ENCODE measurements at regions not wholly inside any gene's neighbourhood (a gene's known extent, or its start where the extent isn't known, plus 50 kb on each side); places are given as distances from the start of the nearest gene placed in this dataset.
A peak's percentile ranks its signal among the peaks of the same experiment; 100 is the strongest.

DNA sequence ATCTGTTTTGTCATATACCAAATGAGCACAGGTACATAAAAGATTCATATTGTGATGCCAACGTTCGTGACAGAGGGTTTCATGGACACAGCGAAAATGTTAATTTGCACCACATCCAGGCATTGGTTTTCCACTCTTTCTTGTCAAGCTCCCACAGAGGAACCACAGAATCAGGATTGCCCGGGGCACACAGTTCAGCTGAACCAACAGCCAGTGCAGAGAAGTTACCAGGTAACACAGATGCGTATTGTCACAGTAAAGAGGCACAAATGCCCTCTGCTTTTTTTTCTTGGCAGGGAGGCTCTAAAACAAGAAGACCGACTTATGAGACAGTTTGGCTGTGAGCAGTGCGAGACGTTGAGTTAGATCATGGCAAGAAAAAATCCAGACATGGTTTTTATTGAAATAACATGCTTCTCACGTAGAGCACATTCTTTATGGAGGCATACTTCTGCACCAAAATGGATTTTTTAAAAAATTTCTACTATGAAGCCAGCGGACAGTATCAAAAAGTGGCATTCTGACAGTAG, 331.1 kb upstream of the KIAA1217 start:
- no peak overlapping the region for H3K4me3 Mint-ChIP-seq
- ATAC-seq (replicated peaks; ENCODE audit: extremely low read depth, poor library complexity, severe bottlenecking) (no peak), DNase-seq (ENCODE audit: low spot score in 2 of 2) (no peak)
- no peaks in the 10 kb centered on the region for H3K9me3 Mint-ChIP-seq
- H3K36me3 Mint-ChIP-seq (ENCODE audit: insufficient read depth), result no peaks in the 10 kb centered on the region
- H3K4me1 Mint-ChIP-seq, result no peaks in the 10 kb centered on the region
- H3K27ac Mint-ChIP-seq (ENCODE audit: low read depth), result no peak overlapping the region
- H3K27me3 Mint-ChIP-seq, result no peaks in the 10 kb centered on the region

DNA sequence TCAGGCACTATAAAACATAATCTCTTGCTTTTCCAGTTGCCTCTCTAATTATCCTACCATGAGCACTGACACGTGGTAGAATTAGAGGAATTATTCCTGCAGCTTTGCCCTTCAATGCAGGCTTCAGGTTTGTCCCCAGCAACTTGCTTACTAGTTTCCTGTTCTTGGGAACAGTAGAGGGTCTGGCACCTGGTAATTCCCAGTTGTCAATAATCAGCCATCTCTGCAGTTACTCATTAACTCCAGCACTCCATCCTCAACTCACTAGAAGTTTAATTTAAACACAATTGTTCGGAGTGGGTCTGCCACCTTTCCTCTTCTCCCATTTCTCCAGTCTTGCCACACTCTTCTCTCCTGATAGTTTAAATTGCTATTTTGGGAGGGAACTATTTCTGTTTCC, 324.3 kb upstream of the KIAA1217 start:
- ATAC-seq (replicated peaks; ENCODE audit: extremely low read depth, poor library complexity, severe bottlenecking), result no peak
- no peak for DNase-seq (ENCODE audit: low spot score in 2 of 2)
- no peaks in the 10 kb centered on the region for H3K4me1 Mint-ChIP-seq
- no peak overlapping the region for H3K27ac Mint-ChIP-seq (ENCODE audit: low read depth)
- H3K9me3 Mint-ChIP-seq, result peaks cover 5% of the 10 kb centered on the region
- H3K27me3 Mint-ChIP-seq, result no peaks in the 10 kb centered on the region
- no peaks in the 10 kb centered on the region for H3K36me3 Mint-ChIP-seq (ENCODE audit: insufficient read depth)
- no peak overlapping the region for H3K4me3 Mint-ChIP-seq

DNA sequence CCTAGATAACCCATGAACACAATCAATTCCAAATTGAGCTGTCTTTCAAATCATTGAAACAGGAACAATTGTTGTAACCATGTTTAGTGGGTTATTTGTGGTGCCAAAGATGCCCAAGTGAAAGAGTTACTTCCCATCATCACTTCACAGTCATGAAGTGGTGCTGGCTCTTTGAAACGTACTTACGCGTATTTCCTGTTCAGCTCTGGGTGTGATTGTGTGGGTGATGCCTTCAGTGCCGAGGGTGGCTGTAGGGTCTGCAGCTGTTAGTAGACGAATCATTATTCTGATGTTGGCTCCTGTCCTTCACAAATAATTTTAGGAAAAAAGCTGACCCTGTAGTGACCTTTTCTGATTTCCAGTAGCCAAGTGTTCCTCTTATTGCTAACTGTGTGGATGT, 323.1 kb upstream of the KIAA1217 start:
- no peak for DNase-seq (ENCODE audit: low spot score in 2 of 2)
- Mint-ChIP-seq H3K27me3 (no peaks in the 10 kb centered on the region), H3K27ac (ENCODE audit: low read depth) (no peak overlapping the region), H3K4me3 (no peak overlapping the region), H3K9me3 (peaks cover 5% of the 10 kb centered on the region), H3K36me3 (ENCODE audit: insufficient read depth) (no peaks in the 10 kb centered on the region), H3K4me1 (no peaks in the 10 kb centered on the region)
- ATAC-seq (replicated peaks; ENCODE audit: extremely low read depth, poor library complexity, severe bottlenecking), result no peak

DNA sequence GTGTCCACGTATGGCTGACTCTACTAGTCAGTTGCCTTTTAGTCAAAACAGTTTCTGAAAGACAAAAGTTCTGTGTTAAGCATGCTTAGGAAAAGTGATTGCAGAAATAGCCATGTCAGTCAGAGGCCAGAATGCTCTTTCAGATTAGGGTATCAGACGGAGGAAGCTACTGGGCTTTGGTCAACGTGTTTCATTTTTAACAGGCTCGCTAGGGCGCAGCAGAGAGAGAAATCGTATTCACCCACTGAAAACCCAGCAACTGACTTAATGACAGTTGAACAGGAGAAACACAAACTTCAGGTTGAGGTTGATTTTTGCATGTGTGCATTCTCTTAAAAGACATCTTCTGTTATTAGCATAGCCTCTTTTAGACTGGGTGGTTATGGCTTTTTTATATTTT, 322.6 kb upstream of the KIAA1217 start:
- peaks cover 5% of the 10 kb centered on the region for H3K9me3 Mint-ChIP-seq
- H3K27ac Mint-ChIP-seq (ENCODE audit: low read depth), result no peak overlapping the region
- H3K36me3 Mint-ChIP-seq (ENCODE audit: insufficient read depth), result no peaks in the 10 kb centered on the region
- no peaks in the 10 kb centered on the region for H3K27me3 Mint-ChIP-seq
- H3K4me3 Mint-ChIP-seq, result no peak overlapping the region
- ATAC-seq (replicated peaks; ENCODE audit: extremely low read depth, poor library complexity, severe bottlenecking) (no peak), DNase-seq (ENCODE audit: low spot score in 2 of 2) (no peak)
- H3K4me1 Mint-ChIP-seq, result no peaks in the 10 kb centered on the region

DNA sequence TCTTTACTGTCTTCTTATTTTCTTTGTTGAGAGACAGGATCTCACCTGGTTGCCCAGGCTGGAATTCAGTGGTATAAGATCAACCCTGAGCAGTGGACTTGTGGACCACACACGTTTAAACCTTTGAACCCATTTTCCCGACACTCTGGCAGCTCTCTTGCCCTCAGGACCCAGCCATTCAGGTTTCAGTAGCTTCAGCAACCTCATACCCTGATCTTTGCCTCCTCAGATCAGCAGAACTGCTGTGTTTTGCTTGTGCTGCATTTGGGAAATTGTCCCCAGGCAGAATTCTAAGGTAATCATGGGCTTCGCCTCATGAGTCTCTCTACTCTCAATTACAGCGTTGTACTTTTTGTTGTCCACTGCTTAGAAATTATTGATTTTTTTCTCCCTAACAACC, 317.6 kb upstream of the KIAA1217 start:
- H3K27ac Mint-ChIP-seq (ENCODE audit: low read depth), result no peak overlapping the region
- no peak for ATAC-seq (replicated peaks; ENCODE audit: extremely low read depth, poor library complexity, severe bottlenecking)
- no peak for DNase-seq (ENCODE audit: low spot score in 2 of 2)
- H3K36me3 Mint-ChIP-seq (ENCODE audit: insufficient read depth), result no peaks in the 10 kb centered on the region
- peaks cover 2% of the 10 kb centered on the region for H3K9me3 Mint-ChIP-seq
- no peaks in the 10 kb centered on the region for H3K27me3 Mint-ChIP-seq
- no peaks in the 10 kb centered on the region for H3K4me1 Mint-ChIP-seq
- H3K4me3 Mint-ChIP-seq, result no peak overlapping the region

DNA sequence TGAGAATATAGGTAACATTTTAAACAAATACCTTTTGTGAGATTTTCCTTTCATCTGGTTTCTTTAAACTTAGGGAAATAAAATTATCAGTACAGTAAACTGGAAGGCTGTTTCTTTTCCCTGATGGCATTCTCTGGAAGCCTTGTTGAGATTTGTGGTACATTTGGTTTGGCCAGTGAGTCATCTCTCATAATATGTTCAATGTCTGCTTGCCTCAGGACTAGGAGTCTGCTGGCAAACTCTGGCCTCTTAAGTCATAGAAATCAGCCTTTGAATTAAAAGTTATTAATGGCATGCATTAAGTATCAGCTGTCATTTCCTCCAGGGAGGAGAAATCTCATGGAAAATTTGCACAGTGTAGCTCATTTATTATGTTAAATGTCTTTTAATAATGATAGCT, 316.6 kb upstream of the KIAA1217 start:
- Mint-ChIP-seq H3K36me3 (ENCODE audit: insufficient read depth) (no peaks in the 10 kb centered on the region), H3K4me3 (no peak overlapping the region), H3K27ac (ENCODE audit: low read depth) (no peak overlapping the region), H3K4me1 (no peaks in the 10 kb centered on the region), H3K9me3 (peaks cover 5% of the 10 kb centered on the region), H3K27me3 (no peaks in the 10 kb centered on the region)
- DNase-seq (ENCODE audit: low spot score in 2 of 2), result no peak
- ATAC-seq (replicated peaks; ENCODE audit: extremely low read depth, poor library complexity, severe bottlenecking), result no peak

DNA sequence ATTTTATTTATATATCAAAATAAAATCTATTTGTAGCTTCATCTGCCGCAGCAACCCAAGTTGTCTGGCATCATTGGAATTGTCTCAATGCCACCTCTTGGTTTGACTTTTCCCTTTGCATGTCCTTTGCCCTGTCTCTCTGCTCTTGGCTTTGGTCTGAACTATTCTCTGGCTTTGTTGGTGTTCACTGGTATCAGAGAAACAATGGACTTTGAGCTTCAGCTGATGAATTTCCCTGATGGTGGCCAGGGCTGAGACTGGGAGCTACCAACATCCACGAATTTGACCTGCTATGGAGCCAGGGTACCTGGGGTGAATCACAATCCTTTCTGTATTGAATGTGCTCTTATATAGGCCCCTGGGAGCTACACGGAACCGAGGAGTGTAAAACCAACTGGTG, 311.7 kb upstream of the KIAA1217 start:
- H3K27me3 Mint-ChIP-seq, result no peaks in the 10 kb centered on the region
- ATAC-seq (replicated peaks; ENCODE audit: extremely low read depth, poor library complexity, severe bottlenecking), result no peak
- no peak overlapping the region for H3K4me3 Mint-ChIP-seq
- no peaks in the 10 kb centered on the region for H3K4me1 Mint-ChIP-seq
- DNase-seq (ENCODE audit: low spot score in 2 of 2), result no peak
- H3K9me3 Mint-ChIP-seq, result peaks cover 25% of the 10 kb centered on the region
- H3K36me3 Mint-ChIP-seq (ENCODE audit: insufficient read depth), result no peaks in the 10 kb centered on the region
- no peak overlapping the region for H3K27ac Mint-ChIP-seq (ENCODE audit: low read depth)

DNA sequence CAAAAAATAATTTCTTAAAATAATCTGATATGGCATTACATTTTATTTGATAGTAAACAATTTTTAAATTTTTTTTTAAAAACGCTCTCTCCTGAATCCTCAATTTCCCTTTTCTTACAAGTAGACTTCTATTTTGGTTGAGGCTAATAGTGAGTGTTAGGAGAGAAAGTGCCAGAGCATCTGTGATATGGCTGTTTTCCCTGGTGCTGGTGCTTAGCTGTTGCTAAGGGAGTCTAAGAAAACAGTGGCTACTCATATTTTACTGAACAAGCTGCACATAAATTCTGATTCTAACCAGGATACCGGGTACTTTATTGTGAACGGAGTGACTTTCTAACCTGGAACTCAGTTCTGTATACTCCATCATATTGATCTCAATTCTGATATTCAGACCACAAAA, 311.1 kb upstream of the KIAA1217 start:
- no peak for DNase-seq (ENCODE audit: low spot score in 2 of 2)
- Mint-ChIP-seq H3K27ac (ENCODE audit: low read depth) (no peak overlapping the region), H3K27me3 (no peaks in the 10 kb centered on the region), H3K9me3 (peaks cover 25% of the 10 kb centered on the region), H3K36me3 (ENCODE audit: insufficient read depth) (no peaks in the 10 kb centered on the region), H3K4me1 (no peaks in the 10 kb centered on the region), H3K4me3 (no peak overlapping the region)
- ATAC-seq (replicated peaks; ENCODE audit: extremely low read depth, poor library complexity, severe bottlenecking), result no peak

DNA sequence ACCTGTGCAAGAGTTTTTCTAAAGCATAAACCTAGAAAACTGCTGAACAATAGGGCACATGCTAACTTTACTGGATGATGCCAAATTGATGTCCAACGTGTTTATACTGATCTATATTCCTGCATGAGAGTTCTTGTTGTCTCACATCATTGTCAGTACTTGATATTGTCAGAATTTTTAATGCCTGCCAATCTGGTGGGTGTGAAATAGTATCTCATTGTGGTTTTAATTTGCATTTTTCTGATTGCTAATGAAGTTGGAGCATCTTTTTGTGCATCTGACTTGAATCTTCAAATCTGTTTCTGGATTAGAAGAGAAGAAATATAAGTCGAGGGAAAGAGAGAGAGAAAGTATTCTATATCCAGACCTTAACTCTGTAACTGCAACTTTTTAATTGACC, 309.8 kb upstream of the KIAA1217 start:
- no peaks in the 10 kb centered on the region for H3K27me3 Mint-ChIP-seq
- no peak overlapping the region for H3K4me3 Mint-ChIP-seq
- H3K4me1 Mint-ChIP-seq, result no peaks in the 10 kb centered on the region
- H3K36me3 Mint-ChIP-seq (ENCODE audit: insufficient read depth), result no peaks in the 10 kb centered on the region
- DNase-seq (ENCODE audit: low spot score in 2 of 2) (no peak), ATAC-seq (replicated peaks; ENCODE audit: extremely low read depth, poor library complexity, severe bottlenecking) (no peak)
- H3K27ac Mint-ChIP-seq (ENCODE audit: low read depth), result no peak overlapping the region
- H3K9me3 Mint-ChIP-seq, result peaks cover 25% of the 10 kb centered on the region

DNA sequence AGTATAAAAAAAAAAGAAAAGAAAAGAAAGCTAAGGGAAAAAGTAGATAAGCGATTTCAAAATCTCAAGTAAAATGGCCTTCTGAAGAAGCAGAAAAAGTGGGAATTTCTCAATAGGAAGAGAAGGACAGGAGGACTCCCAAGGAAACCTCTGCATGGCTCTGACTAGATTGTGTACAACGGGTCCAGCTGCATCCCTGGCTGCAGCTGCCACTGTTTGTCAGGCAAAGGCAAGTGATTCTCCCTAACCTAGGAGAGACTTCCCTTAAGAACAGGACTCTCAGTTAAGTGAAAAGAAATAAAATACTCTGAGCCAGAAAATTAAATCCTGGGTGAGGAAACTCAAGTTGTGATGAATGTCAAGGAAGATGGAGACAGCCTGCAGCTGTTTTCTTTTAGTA, 298.6 kb upstream of the KIAA1217 start:
- Mint-ChIP-seq H3K27ac (ENCODE audit: low read depth) (no peak overlapping the region), H3K27me3 (no peaks in the 10 kb centered on the region), H3K4me1 (no peaks in the 10 kb centered on the region), H3K36me3 (ENCODE audit: insufficient read depth) (no peaks in the 10 kb centered on the region), H3K9me3 (peaks cover 29% of the 10 kb centered on the region), H3K4me3 (no peak overlapping the region)
- ATAC-seq (replicated peaks; ENCODE audit: extremely low read depth, poor library complexity, severe bottlenecking), result no peak
- no peak for DNase-seq (ENCODE audit: low spot score in 2 of 2)

DNA sequence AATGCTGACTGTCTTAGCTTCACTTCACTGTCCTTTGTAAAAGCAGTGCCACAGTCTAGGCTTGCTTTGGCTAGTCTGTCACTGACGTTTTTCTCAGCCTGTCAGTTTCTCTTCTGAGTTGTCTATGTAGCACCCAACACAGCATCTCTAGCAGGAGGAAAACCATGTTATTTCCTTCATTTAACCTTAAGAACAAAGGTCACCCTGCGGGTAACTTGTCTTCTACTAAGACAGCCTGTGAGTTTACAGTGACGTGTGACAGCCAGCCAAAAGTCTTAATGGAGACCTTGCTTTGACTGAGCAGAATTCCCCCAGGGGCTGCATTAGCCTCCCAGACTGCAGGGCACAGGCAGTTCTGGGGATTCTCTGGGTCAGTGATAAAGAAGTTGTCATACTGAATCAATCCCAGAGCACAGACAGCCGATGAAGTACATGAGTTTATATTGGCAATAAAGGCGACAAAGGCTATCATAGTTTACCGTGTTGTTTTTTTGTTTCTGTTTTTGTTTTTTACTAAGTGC, 296.0 kb upstream of the KIAA1217 start:
- no peak overlapping the region for H3K4me3 Mint-ChIP-seq
- H3K27ac Mint-ChIP-seq (ENCODE audit: low read depth), result no peak overlapping the region
- ATAC-seq (replicated peaks; ENCODE audit: extremely low read depth, poor library complexity, severe bottlenecking), result no peak

DNA sequence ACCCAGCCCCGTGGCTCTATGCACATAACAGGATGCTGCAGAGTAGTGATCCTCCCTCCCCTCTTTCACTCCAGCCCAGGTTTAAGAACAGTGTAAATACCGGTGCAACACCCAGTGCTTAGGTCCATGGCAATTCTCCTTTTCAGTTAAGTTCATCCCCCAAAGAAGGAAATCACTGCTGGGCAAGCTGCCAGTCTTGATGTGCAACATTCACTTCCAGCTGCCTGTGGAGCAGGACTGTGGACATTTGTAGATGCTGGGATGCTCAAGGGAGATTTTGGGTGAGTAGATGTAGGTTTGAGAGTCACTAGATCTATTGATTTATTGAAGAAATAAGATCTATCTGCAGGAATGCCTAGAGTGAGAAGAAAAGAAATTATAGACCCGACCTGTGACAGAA, 294.3 kb upstream of the KIAA1217 start:
- peaks cover 14% of the 10 kb centered on the region for H3K9me3 Mint-ChIP-seq
- no peak for ATAC-seq (replicated peaks; ENCODE audit: extremely low read depth, poor library complexity, severe bottlenecking)
- no peaks in the 10 kb centered on the region for H3K36me3 Mint-ChIP-seq (ENCODE audit: insufficient read depth)
- no peak overlapping the region for H3K4me3 Mint-ChIP-seq
- H3K27me3 Mint-ChIP-seq, result no peaks in the 10 kb centered on the region
- no peaks in the 10 kb centered on the region for H3K4me1 Mint-ChIP-seq
- peak overlapping the region; percentile 24 for H3K27ac Mint-ChIP-seq (ENCODE audit: low read depth)
- DNase-seq (ENCODE audit: low spot score in 2 of 2), result no peak

More for the DNA sequence above, 296.0 kb upstream of the KIAA1217 start:
- no peak for DNase-seq (ENCODE audit: low spot score in 2 of 2)
- Mint-ChIP-seq H3K27me3 (no peaks in the 10 kb centered on the region), H3K36me3 (ENCODE audit: insufficient read depth) (no peaks in the 10 kb centered on the region), H3K4me1 (no peaks in the 10 kb centered on the region), H3K9me3 (peaks cover 23% of the 10 kb centered on the region)

DNA sequence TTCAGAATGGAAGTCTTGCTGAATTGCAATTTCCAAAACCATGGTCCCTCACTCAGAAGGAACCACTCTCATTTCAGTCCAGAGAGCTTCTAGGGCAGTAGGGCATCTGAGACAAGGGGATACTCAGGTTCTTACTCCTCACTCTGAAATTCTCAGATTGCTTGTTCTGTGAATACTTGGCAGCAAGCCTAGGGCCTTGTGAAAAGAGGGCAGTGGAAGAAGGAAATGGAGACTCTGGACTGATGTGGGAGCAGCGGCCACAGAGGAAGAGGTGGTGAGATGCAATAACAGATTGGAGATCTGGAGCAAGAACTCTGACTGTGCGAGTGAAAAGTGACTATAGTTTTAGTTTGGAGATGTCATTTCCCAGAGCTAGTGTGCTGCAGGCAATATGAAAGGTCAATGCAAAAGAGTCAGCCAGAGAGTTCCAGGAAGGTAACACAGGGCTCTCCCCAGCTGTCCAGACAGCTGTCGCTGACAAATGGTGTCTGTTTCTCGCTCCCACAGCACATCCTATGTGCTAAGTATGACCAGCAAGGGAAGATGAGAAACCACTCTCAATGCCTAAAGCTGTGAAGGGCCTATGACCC, 291.6 kb upstream of the KIAA1217 start:
- H3K27ac Mint-ChIP-seq (ENCODE audit: low read depth), result no peak overlapping the region
- no peaks in the 10 kb centered on the region for H3K36me3 Mint-ChIP-seq (ENCODE audit: insufficient read depth)
- H3K27me3 Mint-ChIP-seq, result no peaks in the 10 kb centered on the region
- H3K9me3 Mint-ChIP-seq, result peaks cover 19% of the 10 kb centered on the region
- no peak for DNase-seq (ENCODE audit: low spot score in 2 of 2)
- H3K4me1 Mint-ChIP-seq, result no peaks in the 10 kb centered on the region
- ATAC-seq (replicated peaks; ENCODE audit: extremely low read depth, poor library complexity, severe bottlenecking), result no peak
- H3K4me3 Mint-ChIP-seq, result no peak overlapping the region
